NCI-H2029 (cell line): ENCODE measurements at regions not wholly inside any gene's neighbourhood (a gene's known extent, or its start where the extent isn't known, plus 50 kb on each side); places are given as distances from the start of the nearest gene placed in this dataset.
A peak's percentile ranks its signal among the peaks of the same experiment; 100 is the strongest.

Experiments used
- DNase-seq: peaks from one replicate; lab custom pipeline; 2025; lab: John Stamatoyannopoulos, UW

DNA sequence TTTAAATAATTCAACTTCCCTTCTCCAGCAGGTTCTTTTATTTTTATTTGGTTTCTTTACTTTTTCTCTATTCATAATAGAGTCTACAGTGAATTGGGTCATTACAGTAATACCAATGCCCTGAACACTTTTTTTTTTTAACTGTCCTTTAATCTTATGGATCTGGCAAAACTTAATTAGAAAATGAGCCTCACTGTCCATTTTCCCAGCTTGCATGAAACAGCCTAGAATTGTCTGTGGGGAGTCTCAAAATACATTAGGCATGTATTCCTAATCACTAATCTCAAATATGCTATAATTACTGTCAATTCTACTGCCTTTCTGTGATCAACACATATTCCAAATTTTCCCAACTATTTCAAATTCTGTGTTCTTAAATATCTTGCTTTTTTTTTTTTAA is 406.8 kb downstream of the ANXA1 start:
- DNase-seq, result no peak

DNA sequence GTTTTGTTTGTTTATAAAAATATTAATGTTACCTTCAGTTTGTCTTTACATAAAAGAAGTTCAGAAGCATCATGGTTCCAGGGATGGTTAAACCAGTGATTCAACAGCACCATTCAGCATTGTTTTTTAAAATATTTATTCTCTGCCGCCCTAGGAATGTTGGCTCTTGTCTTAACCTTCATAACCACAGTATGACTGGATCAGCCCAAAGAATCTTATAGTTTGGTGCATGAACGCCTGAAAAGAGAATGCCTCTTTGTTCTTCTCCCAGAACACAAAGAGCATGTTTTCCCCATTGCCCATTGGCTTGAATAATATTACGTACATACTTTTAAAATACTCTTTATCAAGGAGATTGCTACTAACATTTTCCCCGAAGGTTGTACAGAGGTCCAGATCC is 413.4 kb downstream of the ANXA1 start:
- no peak for DNase-seq

DNA sequence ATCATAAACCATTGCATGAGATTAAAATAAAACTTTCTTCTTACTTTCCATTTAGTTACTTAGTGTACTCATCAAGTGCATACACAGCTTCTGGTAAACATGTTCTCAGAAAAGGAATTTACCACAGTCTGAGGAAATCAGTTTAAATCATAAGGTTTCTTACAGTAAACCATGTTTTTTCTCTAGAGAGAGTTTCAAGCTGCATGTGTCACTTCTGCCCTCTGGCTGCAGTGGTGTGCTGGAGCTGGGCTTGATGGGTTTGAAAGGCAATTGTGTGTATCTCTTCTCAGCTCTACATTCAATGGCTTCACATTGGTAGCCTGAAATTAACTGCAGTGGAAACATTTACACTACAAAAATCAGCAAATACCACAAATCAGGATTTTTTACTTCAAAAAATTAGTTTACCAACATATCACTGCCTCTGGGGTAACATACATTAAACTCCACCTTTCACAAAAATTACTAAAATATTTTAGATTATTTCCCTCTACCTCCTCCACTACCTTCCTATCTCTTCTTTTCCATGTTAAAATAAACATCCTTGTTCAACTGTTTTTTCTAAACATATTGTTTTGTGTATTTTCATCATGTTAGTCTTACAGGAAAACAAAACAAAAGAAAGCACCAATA is 414.3 kb downstream of the ANXA1 start:
- no peak for DNase-seq

DNA sequence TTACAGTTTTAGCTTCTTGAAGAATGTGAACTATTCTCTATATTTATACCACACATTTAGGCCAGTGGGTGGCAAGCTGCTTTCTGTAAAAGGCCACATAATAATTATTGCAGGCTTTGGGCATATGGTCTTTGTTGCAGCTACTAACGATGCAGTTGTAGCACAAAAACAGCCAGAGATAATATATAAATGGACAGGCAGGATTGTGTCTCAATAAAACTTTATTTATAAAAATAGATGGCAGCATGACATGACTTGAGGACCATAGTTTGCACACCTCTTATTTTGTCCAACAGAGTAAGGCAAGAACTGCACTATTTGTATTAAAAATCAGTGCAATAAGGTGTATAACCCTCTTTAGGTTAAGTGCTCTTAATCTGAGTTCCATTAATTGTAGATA is 415.0 kb downstream of the ANXA1 start:
- no peak for DNase-seq

DNA sequence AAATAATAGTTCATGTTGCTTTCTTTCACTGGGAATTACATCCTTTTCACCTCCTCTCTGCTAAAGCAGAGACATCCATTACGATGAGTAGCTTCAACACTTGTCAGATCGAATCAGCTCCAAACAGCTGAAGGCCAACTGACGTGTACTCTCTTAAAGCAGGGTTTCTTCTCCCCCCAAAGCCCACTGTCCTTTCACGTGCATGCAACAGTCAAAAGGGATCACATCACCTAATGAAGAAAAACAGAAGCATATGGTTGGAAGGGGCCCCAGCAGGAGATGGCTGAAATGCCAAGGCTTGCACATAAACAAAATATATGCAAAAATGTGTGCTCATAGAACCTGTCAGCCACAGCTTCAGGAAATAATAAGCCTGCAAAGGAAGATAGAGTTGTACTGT is 421.6 kb downstream of the ANXA1 start:
- no peak for DNase-seq

DNA sequence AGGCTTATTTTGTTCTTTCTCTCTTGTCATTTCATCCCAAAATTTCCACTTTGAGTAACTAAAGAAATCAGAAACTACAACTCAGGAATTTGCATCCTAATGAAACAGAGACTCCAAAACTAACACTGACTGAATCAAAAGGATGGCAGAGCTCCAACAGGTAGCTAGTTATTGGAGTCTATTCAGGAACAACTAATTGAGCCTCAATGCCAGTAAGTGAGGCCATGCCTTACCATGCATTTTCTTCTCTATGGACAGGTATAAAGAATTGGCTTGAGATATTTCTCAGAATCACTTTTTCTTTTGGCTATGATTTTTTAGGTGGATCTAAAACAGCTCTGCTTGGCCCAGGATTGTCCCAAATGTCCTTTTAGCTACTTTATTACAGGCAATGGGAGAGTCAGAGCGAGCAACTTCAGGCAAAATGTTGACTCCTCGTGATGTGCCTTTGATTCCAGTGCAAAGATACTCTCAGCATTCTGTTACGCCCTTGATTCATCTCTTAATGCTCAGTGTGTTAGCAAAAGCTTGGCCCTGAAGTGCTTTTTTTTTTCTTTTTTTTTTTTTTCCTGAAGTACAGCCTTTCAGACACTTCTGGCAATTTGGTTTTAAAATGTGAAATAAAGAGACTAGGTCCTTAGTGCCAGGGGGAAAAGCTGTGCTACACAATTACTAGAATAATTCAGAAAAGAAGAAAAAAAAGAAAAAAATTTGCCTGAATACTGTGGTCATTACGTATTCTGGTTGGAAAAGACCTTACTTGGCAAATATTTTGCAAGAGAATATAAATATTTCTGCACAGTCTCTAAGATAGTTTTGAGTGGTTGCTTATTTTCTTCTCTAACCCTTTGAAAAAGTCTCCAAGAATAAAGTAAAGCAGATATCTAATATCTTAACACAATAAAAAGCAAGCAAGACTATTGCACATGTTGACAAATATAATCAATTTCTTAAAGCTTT is 423.7 kb downstream of the ANXA1 start:
- no peak for DNase-seq

DNA sequence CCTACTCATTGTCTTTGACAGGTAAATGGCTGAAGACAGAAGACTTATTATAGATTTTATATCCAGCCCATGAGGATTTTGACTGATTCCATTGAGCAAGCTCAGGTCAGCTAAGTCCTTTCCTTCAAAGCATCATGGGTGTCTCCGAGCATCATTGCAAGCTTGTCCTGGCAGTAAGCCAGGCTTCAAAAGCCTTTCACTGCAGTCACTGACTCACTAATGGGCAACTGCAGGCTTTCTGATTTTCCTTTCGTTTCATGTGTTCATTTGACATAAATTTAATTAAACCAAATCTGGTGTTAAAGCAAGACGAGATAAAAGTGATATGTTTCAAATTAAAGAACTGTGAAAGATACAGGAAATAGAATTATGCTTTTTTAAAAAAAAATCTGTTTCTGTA is 426.2 kb downstream of the ANXA1 start:
- DNase-seq, result peak; percentile 47

DNA sequence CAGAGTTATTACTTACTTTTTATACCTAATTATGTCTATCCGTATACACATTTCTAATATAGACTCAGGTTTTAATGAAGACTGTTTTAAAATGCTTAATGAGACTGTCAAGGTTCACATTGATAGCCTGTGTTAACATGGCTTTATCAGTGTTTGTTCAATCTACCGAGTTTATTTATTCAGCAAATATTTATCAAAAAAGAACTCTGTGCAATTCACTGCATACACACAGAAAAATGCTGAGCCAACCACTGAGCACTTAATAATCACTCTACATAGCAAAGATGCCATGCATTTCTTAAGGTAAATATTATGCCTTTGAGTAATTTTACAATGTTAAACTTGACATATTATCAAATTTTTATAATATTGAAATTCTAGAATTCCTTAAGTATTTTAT is 428.2 kb downstream of the ANXA1 start:
- no peak for DNase-seq

DNA sequence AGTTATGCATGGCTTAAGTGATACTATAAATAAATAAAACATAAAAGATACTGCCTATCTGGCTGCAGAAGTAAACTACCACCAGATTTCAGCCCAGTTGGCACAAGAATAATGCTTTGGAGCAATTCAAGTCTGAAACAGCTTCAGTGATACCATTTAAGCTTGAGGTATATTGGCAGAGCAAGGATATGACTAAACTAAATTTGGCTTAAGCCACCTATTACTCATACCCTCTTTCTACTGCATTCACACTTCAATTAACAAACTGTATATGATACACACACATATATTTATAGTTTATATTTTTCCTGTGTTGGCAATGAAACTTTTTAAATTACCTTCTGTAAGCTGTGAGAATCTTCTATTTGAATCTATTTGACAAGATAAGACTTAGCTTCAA is 431.9 kb downstream of the ANXA1 start:
- no peak for DNase-seq

DNA sequence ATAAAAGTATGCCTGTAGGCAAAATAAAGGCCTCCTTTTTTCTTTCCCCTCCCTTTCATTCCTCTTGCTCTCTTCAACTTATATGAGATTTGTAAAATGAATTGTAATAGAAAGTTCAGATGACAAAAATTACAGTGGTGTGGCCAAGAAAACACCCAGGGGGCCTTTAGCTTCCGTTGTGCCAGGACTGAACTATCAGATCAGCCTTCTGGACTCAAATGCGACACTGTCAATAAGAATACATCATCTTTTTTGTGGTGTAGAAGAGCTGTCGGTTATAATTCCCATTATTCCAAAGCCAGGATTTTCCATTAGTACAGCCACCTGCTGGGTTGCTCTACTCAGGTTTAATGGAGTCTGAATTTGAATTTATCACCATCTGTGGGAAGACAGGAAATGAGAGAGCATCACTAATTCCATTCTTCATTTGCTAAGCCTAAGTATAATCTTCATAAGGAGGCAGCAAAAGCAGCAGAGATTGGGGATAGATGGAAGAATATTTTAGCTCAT is 443.4 kb downstream of the ANXA1 start:
- no peak for DNase-seq

DNA sequence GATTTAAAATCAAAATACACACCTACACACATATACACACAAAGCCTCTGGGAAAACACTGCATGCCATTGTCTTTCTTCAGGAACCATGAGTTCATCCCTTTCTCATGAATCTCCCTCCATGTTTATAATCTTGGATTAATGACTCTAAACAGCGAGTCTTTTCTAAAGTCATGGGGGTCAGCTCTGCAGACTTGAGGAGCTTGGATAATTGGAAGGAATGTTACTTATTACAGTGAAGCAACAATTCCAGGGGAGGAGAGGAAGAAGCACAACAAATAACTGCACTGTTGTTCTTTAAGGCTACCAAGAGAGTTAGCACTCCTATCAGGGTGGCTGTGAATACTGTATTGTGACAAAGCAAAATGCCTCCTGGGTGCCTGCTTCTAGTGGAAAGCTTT is 444.7 kb downstream of the ANXA1 start:
- DNase-seq, result no peak

DNA sequence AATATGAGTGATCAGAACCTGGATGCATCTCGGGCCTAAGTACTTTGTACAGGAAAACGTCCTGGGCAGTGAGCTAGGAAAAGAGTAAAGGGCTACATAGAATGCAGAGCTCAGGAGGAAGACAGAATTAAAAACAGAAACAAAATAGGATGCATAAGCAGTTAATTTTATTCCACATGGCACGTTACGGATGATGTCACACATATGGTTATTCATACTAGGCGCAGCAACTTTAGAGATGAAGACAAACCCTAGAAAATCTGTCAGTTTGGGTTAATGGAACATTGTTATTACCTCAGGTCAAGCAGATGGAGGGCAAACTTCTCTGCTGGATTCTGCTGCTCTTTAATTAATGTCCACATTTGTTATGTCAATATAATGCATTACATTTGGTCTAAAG is 445.4 kb downstream of the ANXA1 start:
- DNase-seq, result no peak

DNA sequence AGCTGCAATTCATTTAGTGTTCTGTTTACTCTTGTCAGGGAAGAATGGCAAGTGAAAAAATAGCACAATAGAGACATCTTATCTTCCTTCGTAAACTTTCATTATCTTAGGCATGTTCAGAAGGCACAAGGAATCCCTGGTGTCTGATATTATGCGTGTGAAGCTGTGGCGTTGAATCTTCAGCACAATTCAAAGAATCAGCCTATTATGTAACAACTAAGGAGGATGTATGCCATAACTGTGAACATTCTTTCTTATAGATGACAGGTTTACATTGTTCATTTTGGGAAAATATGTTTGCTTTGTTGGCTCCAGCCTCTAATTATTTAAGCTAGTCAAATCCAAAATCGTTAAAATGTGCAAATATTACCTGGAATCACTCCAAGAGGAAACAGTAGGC is 446.1 kb downstream of the ANXA1 start:
- DNase-seq, result peak; percentile 21

DNA sequence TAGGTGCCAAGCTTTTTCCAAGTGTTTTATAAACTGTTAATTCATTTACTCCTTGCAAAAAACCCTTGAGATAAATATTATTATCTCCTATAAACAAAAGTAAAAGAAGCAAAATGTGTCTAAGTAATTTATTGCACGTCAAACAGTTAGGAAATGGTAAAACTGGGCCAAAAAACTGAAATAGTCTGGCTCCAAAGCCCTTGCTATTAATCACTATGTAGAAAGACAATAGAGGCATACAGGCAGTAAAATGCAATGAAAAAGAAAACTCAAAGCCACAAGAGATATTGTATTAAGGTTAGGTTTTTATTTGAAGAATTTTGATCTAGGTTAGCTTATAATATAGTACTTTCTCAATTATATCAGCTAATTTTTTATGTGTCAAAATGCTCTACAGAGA is 457.7 kb downstream of the ANXA1 start:
- DNase-seq, result no peak

DNA sequence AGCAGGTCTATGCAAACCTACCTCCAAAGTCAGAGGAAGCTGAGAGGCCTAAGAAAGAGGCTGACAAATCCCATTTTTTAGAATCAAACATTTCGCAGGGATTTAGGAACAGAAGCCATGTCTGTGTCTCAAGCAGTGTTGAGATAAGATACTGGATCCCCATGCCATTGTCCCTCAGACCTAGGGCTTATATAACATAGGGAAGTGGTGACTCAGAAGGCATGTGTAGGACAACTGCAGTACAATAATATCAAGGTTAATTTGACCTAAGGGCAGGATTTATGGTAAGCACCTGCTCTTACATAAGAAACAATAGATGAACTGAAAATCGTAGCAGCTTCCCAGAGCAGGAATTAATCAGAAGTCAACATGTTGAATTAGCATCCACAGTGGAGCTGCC is 459.4 kb downstream of the ANXA1 start:
- DNase-seq, result no peak

DNA sequence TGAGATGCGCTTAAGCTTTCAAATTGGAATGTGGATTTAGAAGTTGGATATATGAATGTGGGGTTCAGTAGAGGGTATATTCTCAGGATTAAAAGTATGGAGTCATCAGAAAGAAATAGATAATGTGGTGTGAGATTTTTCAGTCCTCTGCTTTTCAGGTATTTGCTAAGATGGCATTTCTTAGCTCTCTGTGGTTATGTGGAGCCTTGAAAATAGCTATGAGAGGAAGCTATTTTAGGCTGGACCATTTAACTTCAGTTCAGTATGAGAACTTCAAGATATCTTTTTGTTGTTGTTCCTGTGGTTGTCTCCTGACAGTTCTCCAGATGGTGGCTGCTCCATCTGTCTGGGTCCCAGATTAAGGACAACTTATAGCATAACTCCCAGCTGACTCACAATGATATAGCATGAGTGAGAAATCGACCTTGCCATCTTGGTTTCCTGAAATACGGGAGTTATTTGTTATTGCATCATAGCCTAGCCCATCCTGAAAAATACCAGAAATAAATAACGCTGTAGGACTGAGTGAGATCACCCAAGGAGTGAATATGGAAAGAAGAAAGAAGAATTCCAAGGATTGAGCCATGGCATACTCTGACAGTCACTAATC is 461.5 kb downstream of the ANXA1 start:
- DNase-seq, result no peak

DNA sequence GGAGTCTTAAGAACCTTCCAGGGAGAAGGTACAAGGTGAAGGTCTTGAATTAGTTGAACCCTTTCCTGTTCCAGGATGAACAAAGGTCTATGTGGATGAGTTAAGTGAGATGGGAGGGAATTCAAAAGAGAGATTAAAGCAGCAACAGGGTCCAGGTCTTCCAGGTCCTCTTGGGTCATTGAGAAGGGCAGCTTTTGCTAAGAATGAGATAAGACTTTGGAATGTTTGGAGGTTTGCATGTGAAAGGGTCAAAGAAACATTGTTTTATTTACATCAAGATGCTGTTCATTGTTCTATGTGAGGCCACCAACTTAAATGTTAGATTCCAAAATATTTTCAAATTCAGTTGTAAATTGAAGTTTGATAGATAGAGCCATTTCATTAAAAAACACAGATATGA is 463.9 kb downstream of the ANXA1 start:
- DNase-seq, result no peak

DNA sequence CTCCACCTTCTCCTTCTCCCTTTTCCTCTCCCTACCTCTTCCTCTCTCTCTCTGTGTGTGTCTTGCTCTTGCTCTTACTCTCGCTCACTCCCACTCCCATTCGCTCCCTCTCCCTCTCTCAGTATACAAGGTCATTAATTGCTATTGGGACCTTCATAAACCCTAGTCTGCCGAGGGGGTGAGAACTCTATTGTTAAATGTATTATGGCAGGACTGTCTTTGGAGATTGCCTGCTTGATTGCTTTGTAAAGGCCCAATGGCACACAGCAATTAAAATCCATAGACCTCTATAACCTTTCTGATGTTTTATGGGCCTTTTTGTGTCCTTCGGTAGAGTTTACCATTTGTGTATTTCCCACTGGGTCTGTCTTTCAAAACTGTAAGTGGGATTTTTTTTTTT is 465.9 kb downstream of the ANXA1 start:
- no peak for DNase-seq

DNA sequence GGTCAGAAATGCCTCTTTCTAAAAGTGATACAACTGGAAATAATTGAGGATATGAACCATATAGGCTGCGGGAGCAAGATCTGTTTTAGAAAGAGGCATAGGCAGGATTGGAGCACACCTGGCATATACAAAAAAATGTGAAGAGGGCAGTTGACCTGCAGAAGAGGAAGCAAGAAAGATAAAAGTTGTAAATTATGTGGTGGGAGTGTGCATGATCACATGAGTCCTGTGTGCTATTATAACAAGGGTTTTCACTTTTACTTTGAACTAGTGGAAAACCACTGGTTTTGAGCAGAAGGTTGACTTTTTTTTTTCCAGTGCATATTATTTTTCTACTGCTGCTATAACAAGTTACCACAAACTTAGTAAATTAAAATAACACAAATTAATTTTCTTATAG is 489.3 kb downstream of the ANXA1 start:
- no peak for DNase-seq

DNA sequence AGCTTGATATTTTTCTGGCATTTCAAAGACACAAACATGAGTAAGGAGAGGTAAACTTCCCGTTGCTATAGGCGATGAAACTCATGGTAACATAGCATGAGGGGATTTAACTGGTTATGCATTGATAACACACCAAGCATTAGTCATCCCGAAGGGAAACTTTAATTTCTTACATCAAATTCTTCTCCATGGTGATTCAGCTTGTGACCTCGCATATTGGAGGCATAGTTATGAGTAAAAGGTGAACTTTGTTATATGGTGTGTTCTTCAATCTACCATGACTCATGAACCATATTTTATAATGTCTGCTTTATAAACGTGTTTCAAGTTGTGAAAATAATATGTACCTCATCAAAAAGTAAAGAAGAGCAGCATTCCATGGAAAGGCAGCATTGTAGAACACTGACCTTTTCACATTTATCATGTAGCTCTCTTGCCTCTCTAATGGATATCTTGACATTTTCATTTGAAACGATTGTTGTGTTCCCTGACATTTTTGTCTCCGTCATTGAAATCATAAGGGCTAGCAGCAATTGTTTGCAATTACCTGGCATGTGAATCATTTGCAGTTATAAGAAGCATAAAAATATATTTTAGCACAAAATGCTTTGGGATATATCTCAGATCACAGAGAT is 491.8 kb downstream of the ANXA1 start:
- no peak for DNase-seq

DNA sequence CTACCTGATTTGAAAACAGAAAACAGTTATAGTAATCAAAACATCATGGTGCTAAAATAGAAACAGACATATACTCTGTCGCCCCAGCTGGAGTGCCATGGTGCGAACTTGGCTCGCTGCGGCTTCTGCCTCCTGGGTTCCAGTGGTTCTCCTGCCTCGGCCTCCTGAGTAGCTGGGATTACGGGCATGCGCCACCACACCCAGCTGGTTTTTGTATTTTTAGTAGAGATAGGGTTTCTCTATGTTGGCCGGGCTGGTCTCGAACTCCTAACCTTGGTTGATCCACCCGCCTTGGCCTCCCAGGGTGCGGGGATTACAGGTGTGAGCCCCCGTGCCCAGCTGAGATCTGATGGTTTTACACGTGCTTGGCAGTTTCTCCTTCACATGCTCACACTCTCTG is 495.9 kb downstream of the ANXA1 start:
- no peak for DNase-seq

DNA sequence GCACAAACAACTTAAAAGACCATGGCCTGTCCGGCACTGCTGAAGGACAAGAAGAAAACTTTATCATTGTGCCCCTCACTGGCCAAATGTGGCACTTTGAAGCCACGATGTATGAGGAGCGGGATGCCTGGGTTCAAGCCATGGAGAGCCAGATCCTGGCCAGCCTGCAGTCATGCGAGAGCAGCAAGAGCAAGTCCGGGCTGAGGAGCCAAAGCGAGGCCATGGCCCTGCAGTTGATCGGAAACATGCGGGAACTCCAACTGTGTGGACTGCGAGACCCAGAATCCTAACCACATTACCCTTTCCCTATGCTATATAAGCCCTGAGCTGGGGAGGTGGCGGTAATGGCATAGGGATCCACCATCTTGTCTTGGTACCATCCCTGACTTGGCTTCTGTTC is 497.9 kb downstream of the ANXA1 start:
- DNase-seq, result no peak

DNA sequence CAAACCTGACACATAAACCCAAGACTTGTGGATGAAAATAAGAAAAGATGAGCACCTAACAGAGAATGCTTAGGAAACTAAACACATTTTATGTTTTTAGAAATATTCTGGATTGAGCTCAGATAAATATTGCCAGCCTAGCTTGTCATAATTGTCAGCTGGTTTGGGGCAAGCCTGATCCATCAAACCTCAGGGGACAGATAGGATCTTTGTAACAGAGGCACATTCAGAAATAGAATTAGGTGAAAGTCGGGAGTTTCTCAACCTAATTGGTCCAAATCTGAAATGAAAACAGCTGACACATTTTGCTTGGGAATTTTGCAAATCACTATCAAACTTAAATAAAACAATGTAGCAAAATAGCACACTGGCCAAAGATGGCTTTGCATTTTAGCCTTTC is 503.7 kb downstream of the ANXA1 start:
- DNase-seq, result no peak
